IMR-90 (cell line): ENCODE measurements at regions not wholly inside any gene's neighbourhood (a gene's known extent, or its start where the extent isn't known, plus 50 kb on each side); places are given as distances from the start of the nearest gene placed in this dataset.

Experiments used
- ATAC-seq: fragments of 200-7000 bp; cut with Tn5 transposase; 2 replicates; pipeline ENCODE4 v1.9.1; 2020; ENCODE audit warnings: low read depth, mild to moderate bottlenecking, moderate library complexity
- BruUV-seq: library from RNA; stranded (reverse); fragments of 400-500 nt; replicated peaks from 2 replicates; lab custom pipeline; 2021; lab: Mats Ljungman, UMichigan
- CTCF ChIA-PET: fragments of 300-600 bp; formaldehyde crosslinking; extraction: SDS; loops from one replicate; lab custom pipeline; 2021; ENCODE audit warnings: antibody characterized with exemption; lab: Yijun Ruan, JAX
- POLR2A ChIA-PET: fragments of 300-600 bp; sonication (Branson Sonifier 250); formaldehyde crosslinking; loops from one replicate; lab custom pipeline; 2022; ENCODE audit warnings: antibody characterized with exemption; ENCODE audit not compliant: unreplicated experiment; lab: Charles Lee
- DNase-seq: peaks from one replicate; pipeline ENCODE4 v3.0.0; 2013
- H2AFZ ChIP-seq: replicated peaks from 2 replicates; pipeline ENCODE3; 2013; ENCODE audit warnings: low read length, mild to moderate bottlenecking; ENCODE audit not compliant: poor library complexity
- H2AK5ac ChIP-seq: 2 replicates; pipeline ENCODE4 v1.6.1; 2013; ENCODE audit warnings: low read depth, low read length, inconsistent platforms
- H2AK9ac ChIP-seq: replicated peaks from 2 replicates; pipeline ENCODE3; 2013; ENCODE audit warnings: mild to moderate bottlenecking, low read depth, low read length, moderate library complexity; ENCODE audit not compliant: poor library complexity
- H2BK120ac ChIP-seq: 2 replicates; pipeline ENCODE4 v1.6.1; 2013; ENCODE audit warnings: low read depth, low read length, inconsistent platforms
- H2BK15ac ChIP-seq: 3 replicates; pipeline ENCODE4 v1.6.1; 2013; ENCODE audit warnings: low read depth, low read length, inconsistent platforms
- H2BK20ac ChIP-seq: 2 replicates; pipeline ENCODE4 v1.6.1; 2013; ENCODE audit warnings: low read depth, mild to moderate bottlenecking, inconsistent platforms, low read length, moderate library complexity
- H2BK5ac ChIP-seq: 2 replicates; pipeline ENCODE4 v1.6.1; 2013; ENCODE audit warnings: mild to moderate bottlenecking, low read depth, low read length, inconsistent platforms; ENCODE audit not compliant: poor library complexity, severe bottlenecking
- H3K14ac ChIP-seq: replicated peaks from 2 replicates; pipeline ENCODE4 v1.6.1; 2013; ENCODE audit warnings: low read depth, low read length, inconsistent platforms
- H3K18ac ChIP-seq: 2 replicates; pipeline ENCODE4 v1.6.1; 2013; ENCODE audit warnings: low read depth, low read length, control low read depth
- H3K23ac ChIP-seq: 2 replicates; pipeline ENCODE4 v1.6.1; 2013; ENCODE audit warnings: low read depth, low read length, inconsistent platforms
- H3K27ac ChIP-seq: 2 replicates; pipeline ENCODE4 v1.5.1; 2013; ENCODE audit warnings: mild to moderate bottlenecking, control low read depth, low read length; ENCODE audit not compliant: insufficient read depth
- H3K27me3 ChIP-seq: 2 replicates; pipeline ENCODE4 v1.6.1; 2013; ENCODE audit warnings: low read length; ENCODE audit not compliant: control insufficient read depth, insufficient read depth
- H3K36me3 ChIP-seq: 2 replicates; pipeline ENCODE4 v1.6.1; 2013; ENCODE audit warnings: low read length, mixed read lengths; ENCODE audit not compliant: control insufficient read depth, insufficient read depth
- H3K4ac ChIP-seq: 2 replicates; pipeline ENCODE4 v1.6.1; 2013; ENCODE audit warnings: low read depth, low read length, inconsistent platforms
- H3K4me1 ChIP-seq: 2 replicates; pipeline ENCODE4 v1.6.1; 2013; ENCODE audit warnings: low read length, mixed read lengths; ENCODE audit not compliant: control insufficient read depth, insufficient read depth
- H3K4me2 ChIP-seq: 2 replicates; pipeline ENCODE4 v1.6.1; 2013; ENCODE audit warnings: low read depth, mild to moderate bottlenecking, control low read depth, low read length, moderate library complexity
- H3K4me3 ChIP-seq: 2 replicates; pipeline ENCODE4 v1.5.1; 2013; ENCODE audit warnings: low read depth, mild to moderate bottlenecking, control low read depth, low read length, moderate library complexity; ENCODE audit not compliant: insufficient read depth
- H3K56ac ChIP-seq: 2 replicates; pipeline ENCODE4 v1.6.1; 2013; ENCODE audit warnings: low read length, inconsistent platforms; ENCODE audit not compliant: insufficient read depth; ENCODE audit errors: extremely low read depth
- H3K79me1 ChIP-seq, 2 experiments: 2 replicates each; pipeline ENCODE4 v1.6.1; 2013; ENCODE audit warnings: low read length in 2 of 2, inconsistent platforms in 1 of 2, low read depth in 1 of 2
- H3K9ac ChIP-seq: 2 replicates; pipeline ENCODE4 v1.6.1; 2013; ENCODE audit warnings: low read depth, low read length, control low read depth
- H3K9me1 ChIP-seq: 2 replicates; pipeline ENCODE4 v1.6.1; 2013; ENCODE audit warnings: low read length, inconsistent platforms; ENCODE audit not compliant: insufficient read depth
- H3K9me3 ChIP-seq: 2 replicates; pipeline ENCODE4 v1.6.1; 2013; ENCODE audit warnings: low read length; ENCODE audit not compliant: control insufficient read depth, insufficient read depth
- H4K20me1 ChIP-seq: 2 replicates; pipeline ENCODE4 v1.6.1; 2013; ENCODE audit warnings: low read length, inconsistent platforms; ENCODE audit not compliant: insufficient read depth
- H4K5ac ChIP-seq: 2 replicates; pipeline ENCODE4 v1.6.1; 2013; ENCODE audit warnings: mild to moderate bottlenecking, low read depth, low read length, control low read depth
- H4K8ac ChIP-seq, 2 experiments: 2 replicates each; pipeline ENCODE4 v1.6.1; 2013; ENCODE audit warnings: low read depth in 2 of 2, low read length in 2 of 2, control low read depth in 1 of 2, inconsistent platforms in 1 of 2
- H4K91ac ChIP-seq: 2 replicates; pipeline ENCODE4 v1.6.1; 2013; ENCODE audit warnings: low read depth, low read length, inconsistent platforms; ENCODE audit not compliant: insufficient read depth
- BHLHE40 ChIP-seq: fragments of 150-350 bp; IDR thresholded peaks from 2 replicates; pipeline ENCODE4 v1.6.1; 2016; ENCODE audit warnings: mild to moderate bottlenecking, low read depth, low read length
- FOS ChIP-seq: fragments of 150-350 bp; IDR thresholded peaks from 2 replicates; pipeline ENCODE4 v1.6.1; 2016; ENCODE audit warnings: low read depth, low read length
- MAFK ChIP-seq: IDR thresholded peaks from 2 replicates; pipeline ENCODE4 v1.6.1; 2012; ENCODE audit warnings: low read depth, low read length, improper control_type of control experiment
- MXI1 ChIP-seq: IDR thresholded peaks from 2 replicates; pipeline ENCODE4 v1.6.1; 2012; ENCODE audit warnings: low read depth, mild to moderate bottlenecking, low read length, moderate library complexity, borderline replicate concordance
- POLR2A ChIP-seq: IDR thresholded peaks from 2 replicates; pipeline ENCODE4 v1.6.1; 2012; ENCODE audit warnings: mild to moderate bottlenecking, low read depth, low read length
- SMC3 ChIP-seq: fragments of 150-350 bp; IDR thresholded peaks from 2 replicates; pipeline ENCODE4 v1.6.1; 2016; ENCODE audit warnings: low read depth, mild to moderate bottlenecking, antibody characterized with exemption, low read length, moderate library complexity
- WGBS, 2 experiments: methylation state at CpG; one replicate each; pipeline versions ENCODE4 v1.1.5 to v1.1.7; 2013; ENCODE audit warnings: missing lambda C conversion rate in 2 of 2; ENCODE audit not compliant: insufficient read length in 1 of 2; ENCODE audit errors: extremely low coverage in 2 of 2; 5-methylcytosine and 5-hydroxymethylcytosine counted together
- dilution Hi-C: fragments of 300-500 bp; cut with HindIII; formaldehyde crosslinking; loops from one replicate; pipeline ENCODE4 v1.14.3; 2018; ENCODE audit warnings: low sequenced_read_pairs; ENCODE audit not compliant: unreplicated experiment
- in situ Hi-C: fragments of 300-500 bp; cut with MboI; formaldehyde crosslinking; loops from 3 replicates; pipeline ENCODE4 v1.14.3; 2019; ENCODE audit warnings: low sequenced_read_pairs, inconsistent platforms, mixed read lengths
- intact Hi-C: fragments of 100-400 bp; cut with micrococcal nuclease; formaldehyde crosslinking; loops from 2 replicates; pipeline ENCODE4 v1.10.0; 2022
- TF ChIP-seq, protein P1 (sequence below): fragments of 150-350 bp; IDR thresholded peaks from 2 replicates; pipeline ENCODE4 v1.6.1; 2016; ENCODE audit warnings: low read depth, mild to moderate bottlenecking, low read length, moderate library complexity, borderline replicate concordance
- TF ChIP-seq, protein P2 (sequence below): conservative IDR thresholded peaks from 2 replicates; pipeline ENCODE4 v1.5.1; 2012; ENCODE audit warnings: mild to moderate bottlenecking, low read depth, low read length, improper control_type of control experiment

DNA sequence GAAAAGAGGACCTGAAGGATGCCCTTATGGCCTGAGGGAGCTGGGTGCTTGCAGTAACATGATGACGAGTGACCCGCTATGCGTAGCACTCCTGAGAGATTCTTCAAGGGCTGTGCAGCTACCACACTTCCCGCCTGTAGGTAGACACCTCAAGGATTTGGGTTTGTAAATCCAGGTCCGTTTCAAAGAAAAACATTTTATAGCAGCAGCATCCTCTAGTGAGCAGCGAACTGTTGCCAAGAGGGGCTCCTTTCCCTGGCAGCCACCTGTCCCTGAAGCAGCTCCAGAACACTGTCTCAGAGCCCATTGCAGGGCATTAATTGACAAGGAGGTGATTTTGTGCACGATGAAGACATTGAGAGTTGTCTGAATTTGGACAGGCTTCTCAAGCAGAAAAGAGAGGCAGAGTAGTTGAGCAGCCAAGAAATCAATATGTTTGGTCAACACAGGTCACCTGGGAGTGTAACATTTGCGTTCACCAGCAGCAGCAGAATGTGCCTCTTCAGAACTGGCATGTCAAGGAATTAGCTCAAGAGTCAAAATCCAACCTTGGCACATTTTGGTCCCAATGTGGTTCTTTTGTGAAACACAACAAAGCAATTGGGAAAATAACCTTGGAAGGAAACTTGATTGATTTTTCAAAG, 209.8 kb upstream of the MTNR1B start:
- Histone ChIP-seq H2BK20ac (no peak overlapping the region), H2BK5ac (no peak overlapping the region), H3K9ac (no peak overlapping the region), H4K91ac (no peak overlapping the region), H3K27ac (no peak overlapping the region), H4K8ac (no peak overlapping the region), H3K79me1 (no peaks in the 10 kb centered on the region), H2AK5ac (no peak overlapping the region), H3K23ac (no peak overlapping the region), H3K4ac (no peak overlapping the region), H3K14ac (no peak overlapping the region), H3K4me3 (no peak overlapping the region), H4K5ac (no peak overlapping the region), H2AFZ (no peak overlapping the region), H3K36me3 (no peaks in the 10 kb centered on the region), H3K9me3 (no peaks in the 10 kb centered on the region), H2BK120ac (no peak overlapping the region), H3K56ac (no peak overlapping the region), H3K18ac (no peak overlapping the region), H3K4me2 (no peak overlapping the region), H4K20me1 (no peaks in the 10 kb centered on the region), H2BK15ac (no peak overlapping the region), H2AK9ac (no peak overlapping the region), H3K9me1 (no peaks in the 10 kb centered on the region), H3K27me3 (no peaks in the 10 kb centered on the region), H3K4me1 (no peaks in the 10 kb centered on the region)
- no peak for DNase-seq
- 67% methylated on average over 1 of the region's 8 CpGs; no CpG with 5 or more reads in 1 of the 2 experiments for WGBS, 2 experiments
- in situ Hi-C loops (no loop called here), intact Hi-C loops (no loop called here), dilution Hi-C loops (no loop called here)
- ChIA-PET CTCF (no interaction called here), POLR2A (interaction anchor here (0.6 kb wide), 1 partner anchor 154 kb away, joined by 3 read pairs; no protein-coding TSS in a partner anchor)
- TF ChIP-seq BHLHE40 (no peak), MXI1 (no peak), MAFK (no peak), POLR2A (no peak), SMC3 (no peak), FOS (no peak)
- TF ChIP-seq, protein P1, sequence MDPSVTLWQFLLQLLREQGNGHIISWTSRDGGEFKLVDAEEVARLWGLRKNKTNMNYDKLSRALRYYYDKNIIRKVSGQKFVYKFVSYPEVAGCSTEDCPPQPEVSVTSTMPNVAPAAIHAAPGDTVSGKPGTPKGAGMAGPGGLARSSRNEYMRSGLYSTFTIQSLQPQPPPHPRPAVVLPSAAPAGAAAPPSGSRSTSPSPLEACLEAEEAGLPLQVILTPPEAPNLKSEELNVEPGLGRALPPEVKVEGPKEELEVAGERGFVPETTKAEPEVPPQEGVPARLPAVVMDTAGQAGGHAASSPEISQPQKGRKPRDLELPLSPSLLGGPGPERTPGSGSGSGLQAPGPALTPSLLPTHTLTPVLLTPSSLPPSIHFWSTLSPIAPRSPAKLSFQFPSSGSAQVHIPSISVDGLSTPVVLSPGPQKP: no peak
- TF ChIP-seq, protein P2, sequence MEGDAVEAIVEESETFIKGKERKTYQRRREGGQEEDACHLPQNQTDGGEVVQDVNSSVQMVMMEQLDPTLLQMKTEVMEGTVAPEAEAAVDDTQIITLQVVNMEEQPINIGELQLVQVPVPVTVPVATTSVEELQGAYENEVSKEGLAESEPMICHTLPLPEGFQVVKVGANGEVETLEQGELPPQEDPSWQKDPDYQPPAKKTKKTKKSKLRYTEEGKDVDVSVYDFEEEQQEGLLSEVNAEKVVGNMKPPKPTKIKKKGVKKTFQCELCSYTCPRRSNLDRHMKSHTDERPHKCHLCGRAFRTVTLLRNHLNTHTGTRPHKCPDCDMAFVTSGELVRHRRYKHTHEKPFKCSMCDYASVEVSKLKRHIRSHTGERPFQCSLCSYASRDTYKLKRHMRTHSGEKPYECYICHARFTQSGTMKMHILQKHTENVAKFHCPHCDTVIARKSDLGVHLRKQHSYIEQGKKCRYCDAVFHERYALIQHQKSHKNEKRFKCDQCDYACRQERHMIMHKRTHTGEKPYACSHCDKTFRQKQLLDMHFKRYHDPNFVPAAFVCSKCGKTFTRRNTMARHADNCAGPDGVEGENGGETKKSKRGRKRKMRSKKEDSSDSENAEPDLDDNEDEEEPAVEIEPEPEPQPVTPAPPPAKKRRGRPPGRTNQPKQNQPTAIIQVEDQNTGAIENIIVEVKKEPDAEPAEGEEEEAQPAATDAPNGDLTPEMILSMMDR: no peak
- BruUV-seq: no TSS peak
- ATAC-seq: no peak
